ENCODE measurements at regions not wholly inside any gene's neighbourhood (a gene's known extent, or its start where the extent isn't known, plus 50 kb on each side); places are given as distances from the start of the nearest gene placed in this dataset.

- no peak for DNase-seq
Measured at GRCh38 chr18:60664736-60665135, 292.2 kb upstream of the MC4R start.

DNA sequence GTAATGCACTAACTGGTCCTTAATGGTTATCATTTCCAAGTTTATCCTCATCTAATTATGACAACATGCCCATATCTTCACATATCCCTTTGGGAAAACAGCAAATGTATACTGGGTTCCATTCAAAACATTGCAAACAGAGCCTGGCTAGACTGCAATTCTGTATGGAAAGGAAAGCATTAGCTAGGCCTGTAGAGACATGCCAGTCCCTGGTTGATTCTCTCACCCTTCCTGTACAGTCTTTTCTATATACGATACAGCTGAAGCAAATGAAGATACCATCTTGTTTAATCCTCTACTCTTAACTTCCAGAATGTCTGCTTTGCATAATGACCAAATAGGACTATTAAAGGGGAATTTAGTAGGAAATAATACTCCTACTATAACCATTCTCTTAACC, 294.4 kb upstream of the MC4R start:
- DNase-seq, result no peak

DNA sequence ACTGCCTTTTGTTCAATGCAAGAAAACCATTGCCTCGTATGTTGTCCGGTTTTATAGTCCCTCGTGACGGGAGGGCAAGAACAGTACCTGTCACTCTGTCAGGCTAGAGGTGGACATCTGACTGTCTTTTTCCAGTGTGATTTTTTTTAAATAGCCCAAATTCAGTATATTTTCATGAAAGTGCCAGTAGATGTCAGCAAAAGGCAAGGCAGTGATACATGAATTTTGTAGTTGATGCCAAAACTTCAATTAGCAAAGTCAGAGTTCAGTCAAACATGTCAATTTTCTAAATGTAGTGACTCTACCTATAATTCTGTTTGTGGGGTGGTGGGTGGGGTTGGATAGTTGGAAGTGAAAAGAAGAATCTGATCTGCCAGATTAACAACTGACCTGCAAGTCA, 296.0 kb upstream of the MC4R start:
- no peak for DNase-seq

DNA sequence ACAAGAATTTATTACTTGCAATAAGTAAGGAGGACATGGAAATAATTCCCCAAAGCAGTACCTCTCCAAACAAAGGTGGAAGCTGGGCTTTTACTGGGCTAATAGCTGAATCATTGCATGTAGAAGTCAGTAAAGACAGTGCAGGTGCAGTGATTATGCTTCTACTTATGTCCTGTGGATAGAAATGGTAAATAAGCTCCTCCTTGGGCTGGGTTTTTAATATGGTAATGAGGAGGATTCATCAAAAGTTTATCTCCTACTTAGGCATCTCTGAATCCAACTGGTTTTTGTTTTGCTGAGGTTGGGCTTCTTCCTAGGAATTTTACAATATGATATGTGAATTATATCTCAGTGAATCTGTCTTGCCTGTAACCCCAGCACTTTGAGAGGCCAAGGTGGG, 297.4 kb upstream of the MC4R start:
- DNase-seq, result no peak

DNA sequence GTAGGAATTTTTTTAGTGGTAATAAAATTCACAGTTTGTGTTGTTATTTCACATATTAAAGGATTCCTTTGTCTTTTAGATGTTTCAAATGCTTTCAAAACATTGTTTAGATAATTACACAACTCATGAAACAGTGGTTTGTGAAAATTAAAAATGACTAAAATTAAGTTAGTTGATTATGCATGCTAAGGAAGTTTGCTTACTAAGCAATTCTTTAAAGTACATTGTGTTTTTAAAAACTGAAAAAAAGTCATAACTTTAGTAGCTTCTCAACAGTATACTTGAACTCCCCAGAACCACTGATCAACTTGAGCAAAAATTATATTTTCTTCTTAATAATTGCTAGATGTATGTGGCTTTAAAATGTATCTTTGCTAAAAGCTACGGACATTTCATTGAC, 298.4 kb upstream of the MC4R start:
- no peak for DNase-seq

GRCh38 chr18:60675126-60675525, 302.6 kb upstream of the MC4R start:
- DNase-seq, result no peak

GRCh38 chr18:60675801-60676200, 303.2 kb upstream of the MC4R start:
- no peak for DNase-seq

DNA sequence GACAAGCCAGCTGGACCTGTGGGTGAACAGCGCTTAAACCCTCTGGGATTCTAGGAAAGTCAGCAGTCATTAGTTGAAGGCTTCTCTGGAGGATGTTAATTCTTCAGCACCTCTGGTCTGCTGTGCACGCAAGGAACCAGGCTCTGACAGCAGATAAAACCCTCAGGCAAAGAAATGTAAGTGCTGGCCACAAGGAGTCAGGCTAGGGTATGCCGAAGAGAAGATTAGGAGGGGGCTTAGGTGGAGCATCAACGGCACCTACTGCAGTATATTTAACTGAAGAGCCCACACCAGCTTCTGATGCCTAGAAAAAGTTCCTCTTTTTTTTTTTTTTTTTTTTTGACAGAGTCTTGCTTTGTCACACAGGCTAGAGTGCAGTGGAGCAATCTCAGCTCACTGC, 304.2 kb upstream of the MC4R start:
- no peak for DNase-seq

DNA sequence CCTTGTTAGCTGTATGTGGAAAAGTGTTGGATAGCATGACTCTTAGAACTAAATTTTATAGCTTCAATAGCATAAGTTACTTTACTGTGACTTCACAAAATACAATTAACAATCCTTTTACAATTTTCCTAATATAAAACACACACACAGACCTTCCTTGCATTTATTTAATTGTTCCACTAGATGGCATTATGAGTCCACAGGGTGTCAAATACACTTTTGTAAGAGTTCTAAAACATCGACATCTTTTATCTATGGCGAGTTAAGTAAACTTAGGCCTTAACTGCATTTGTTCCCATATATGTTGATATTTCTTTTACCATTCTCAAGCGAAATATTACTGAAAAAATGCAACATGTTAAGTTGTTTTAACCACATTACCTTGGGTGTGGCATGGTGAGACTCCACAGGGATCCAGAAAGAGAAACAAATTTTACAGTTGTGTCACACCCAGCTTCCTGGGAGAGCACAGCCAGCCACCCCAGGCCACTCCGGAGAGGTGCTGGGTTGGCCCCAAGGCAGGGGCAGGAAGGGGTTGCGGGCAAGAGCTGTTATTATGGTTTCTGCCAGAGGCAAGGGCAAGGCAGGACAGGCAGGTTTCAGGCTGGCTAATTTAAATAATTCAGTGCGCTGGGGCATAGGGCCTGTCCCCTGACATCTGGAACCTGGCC, 312.4 kb upstream of the MC4R start:
- peak in 1 of 2 experiments; percentile 18 for DNase-seq

GRCh38 chr18:60686142-60686541, 313.6 kb upstream of the MC4R start:
- no peak for DNase-seq

DNA sequence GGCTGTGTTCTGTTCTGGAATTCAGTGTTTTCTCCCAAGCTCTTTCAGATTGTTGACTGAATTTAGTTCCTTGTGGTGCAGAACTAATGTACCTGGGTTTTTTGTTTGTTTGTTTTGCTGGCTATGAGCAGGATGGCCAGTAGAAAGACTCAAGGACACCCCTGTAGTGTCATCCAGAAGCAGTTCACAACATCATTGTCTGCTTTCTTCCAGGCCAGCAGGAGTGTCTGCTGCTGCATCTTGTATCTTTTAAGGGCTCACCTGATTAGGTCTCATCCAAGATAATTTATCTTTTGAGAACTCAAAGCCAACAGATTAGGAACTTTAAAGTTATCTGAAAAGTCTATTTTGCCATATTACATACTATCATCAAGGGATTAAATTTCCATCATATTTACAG, 318.5 kb upstream of the MC4R start:
- DNase-seq, result no peak

DNA sequence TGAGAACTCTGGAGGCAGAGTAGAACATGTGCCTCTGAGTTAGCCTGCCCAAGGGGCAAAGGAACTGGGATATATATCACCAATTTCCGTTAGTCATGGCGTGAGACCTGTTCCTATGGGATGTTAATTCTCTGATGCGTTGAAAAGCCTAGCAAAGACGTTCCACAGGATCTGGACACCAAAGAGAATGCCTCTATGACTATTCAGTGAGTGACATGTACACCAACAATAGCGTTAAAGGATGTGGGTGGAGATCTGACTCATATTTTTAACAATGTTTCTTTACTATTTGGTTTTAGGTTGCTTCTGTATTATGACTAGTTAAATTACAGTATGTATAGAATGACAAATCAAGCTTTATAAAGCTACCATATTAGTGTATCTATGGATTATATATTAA, 320.9 kb upstream of the MC4R start:
- DNase-seq, result no peak

DNA sequence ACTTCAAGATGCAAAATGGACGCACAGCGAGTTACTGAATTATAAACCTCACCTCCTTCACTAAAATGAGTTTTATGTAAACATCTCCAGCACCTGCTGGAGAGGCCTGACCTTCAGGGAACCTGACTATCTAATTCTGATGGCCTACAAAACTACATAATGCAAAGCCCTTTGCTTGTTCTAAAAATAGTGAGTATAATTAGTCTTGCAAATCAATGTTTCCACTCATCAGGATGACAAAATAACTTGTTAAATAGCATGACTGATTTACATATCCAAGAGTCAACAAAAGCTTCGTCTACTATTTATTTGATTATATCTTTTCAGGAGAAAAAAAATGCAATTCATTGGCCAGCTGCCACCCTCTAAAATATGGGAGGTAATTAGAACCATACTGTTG, 326.3 kb upstream of the MC4R start:
- peak; percentile 41 to 71 for DNase-seq

- DNase-seq, result no peak
Measured at GRCh38 chr18:60722742-60723141, 350.2 kb upstream of the MC4R start.

- DNase-seq, result no peak
Measured at GRCh38 chr18:60732143-60732542, 359.6 kb upstream of the MC4R start.

GRCh38 chr18:60739212-60739611, 366.6 kb upstream of the MC4R start:
- no peak for DNase-seq

GRCh38 chr18:60740313-60740712, 367.7 kb upstream of the MC4R start:
- no peak for DNase-seq

DNA sequence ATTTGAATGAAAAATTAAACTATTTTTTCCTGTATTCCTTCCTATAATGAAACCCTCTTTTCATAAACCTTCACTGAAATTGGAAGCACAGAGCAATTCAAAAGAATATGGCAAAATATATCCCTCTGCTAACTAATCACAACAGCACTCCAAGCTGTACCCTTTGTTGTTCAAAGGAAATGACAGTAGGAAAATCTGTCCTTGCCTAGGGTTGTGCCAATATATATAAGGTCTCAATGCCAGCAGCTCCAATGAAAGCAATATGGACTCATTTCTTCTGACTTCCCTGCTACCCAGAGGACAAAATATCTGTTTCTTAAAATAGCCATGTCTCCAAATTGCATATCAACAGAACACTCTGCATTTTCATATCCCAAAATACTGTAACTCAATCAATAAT, 373.9 kb upstream of the MC4R start:
- DNase-seq, result no peak

GRCh38 chr18:60746919-60747318, 374.3 kb upstream of the MC4R start:
- no peak for DNase-seq

- no peak for DNase-seq
Measured at GRCh38 chr18:60753753-60754152, 381.2 kb upstream of the MC4R start.

- no peak for DNase-seq
Measured at GRCh38 chr18:60754413-60755009, 381.9 kb upstream of the MC4R start.

DNA sequence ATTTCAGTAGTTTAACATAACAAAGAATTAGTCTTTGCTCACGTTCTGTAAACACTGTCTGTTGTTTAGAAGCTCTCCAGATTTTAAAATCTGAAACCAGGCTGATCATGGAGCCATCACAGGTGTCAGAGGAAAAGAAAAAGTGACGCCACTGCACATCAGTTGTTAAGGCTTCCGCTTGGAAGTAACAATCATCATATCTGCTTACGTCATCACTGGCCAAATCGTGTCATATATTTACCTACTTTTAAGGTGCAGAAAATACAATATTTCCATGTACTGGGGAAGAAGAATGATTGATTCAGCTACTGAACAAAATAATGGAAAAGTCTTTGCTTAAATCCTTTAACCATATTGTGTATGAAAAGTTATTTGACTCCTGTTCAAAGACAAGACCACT, 382.6 kb upstream of the MC4R start:
- no peak for DNase-seq

DNA sequence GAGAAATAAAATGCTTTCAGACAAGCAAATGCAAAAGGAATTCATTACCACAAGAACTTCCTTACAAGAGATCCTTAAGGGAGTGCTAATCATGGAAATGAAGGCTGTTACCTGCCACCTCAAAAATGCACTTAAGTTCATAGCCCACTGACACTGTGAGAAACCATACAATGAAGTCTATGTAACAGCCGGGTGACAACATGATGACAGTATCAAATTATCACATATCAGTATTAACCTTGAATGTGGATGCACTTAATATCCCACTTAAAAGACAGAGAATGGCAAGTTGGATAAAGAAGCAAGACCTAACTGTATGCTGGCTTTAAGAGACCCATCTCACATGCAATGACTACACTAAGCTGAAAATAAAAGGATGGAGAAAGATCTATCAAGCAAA, 403.4 kb upstream of the MC4R start:
- DNase-seq, result no peak

DNA sequence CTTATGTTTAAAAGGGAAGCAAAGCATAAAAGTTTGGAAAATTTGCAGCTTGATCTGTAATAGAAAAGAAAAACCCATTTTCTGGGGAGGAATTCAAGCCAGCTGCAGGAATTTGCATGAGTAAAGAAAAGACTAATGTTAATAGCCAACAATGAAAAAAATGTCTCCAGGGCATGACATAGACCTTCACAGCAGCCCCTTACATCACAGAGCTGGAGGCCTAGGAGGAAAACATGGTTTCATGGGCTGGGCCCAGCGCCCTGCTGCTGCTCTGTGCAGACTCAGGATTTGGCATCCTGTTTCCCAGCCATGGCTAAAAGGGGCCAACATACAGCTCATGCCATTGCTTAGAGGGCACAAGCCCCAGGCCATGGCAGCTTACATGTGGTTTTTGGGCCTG, 411.6 kb upstream of the MC4R start:
- no peak for DNase-seq

DNA sequence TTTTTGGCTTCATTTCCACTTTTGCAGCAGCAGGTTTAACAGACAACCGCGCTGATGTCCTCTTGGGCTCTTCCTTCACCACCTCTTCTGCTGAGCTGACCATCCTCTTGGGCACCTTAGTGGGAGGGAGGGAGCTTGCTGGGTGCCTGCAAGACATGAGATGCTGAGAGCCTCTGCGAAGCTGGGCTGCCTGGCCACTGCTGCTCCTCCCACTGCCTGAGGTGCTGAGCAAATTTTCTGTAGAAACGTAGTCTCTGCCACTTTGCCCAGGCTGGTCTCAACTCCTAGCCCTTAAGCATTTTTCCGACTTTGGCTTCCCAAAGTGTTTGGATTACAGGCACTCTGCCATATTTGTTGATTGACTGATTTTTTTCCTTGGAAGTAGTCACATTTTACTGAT, 422.2 kb upstream of the MC4R start:
- DNase-seq, result no peak

Measured in NCI-H1930 (cell line).